HG03565 (cell line): ENCODE measurements at regions not wholly inside any gene's neighbourhood (a gene's known extent, or its start where the extent isn't known, plus 50 kb on each side); places are given as distances from the start of the nearest gene placed in this dataset.

Source experiments
- ATAC-seq: cut with Tn5 transposase; IDR thresholded peaks from one replicate; pipeline ENCODE4 v1.9.1; 2021; ENCODE audit warnings: mild to moderate bottlenecking, moderate library complexity; ENCODE audit not compliant: unreplicated experiment

DNA sequence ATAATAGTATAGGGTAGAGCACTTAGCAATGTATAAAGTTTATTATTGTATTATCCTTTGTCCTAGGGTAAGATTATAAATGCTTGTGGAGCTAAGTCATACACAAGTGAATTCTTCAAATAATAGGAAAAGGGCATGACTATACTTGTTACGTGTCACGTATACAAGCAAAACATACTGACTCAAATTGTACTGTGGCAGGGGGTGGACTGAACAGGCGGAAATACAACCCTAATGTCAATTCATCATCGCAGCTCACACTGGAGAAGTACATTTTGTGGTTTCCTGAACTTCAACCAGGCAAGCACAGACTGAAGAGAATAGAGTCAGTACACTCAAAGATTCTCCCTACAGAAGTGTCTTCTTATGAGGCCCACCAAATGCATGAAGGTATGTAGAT, 201.0 kb downstream of the MBD2 start:
- no peak for ATAC-seq

DNA sequence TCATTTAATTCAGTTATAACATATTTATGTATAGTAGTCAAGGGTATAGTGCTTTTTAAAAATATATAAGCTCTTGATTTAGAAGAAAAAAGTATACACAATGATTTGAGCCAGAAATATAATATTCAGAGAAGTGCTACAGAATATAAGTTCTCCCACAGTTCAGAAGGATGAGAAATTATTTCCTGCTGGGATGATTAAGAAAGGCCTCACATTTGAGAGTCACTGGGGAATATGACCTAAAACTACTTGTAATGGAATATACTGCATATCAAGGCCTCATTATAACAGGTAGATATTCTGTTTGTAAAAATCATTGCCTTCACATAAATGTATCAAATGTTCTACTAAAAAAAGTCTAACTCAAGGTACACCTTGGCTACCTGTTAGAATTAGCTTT, 203.5 kb downstream of the MBD2 start:
- no peak for ATAC-seq

DNA sequence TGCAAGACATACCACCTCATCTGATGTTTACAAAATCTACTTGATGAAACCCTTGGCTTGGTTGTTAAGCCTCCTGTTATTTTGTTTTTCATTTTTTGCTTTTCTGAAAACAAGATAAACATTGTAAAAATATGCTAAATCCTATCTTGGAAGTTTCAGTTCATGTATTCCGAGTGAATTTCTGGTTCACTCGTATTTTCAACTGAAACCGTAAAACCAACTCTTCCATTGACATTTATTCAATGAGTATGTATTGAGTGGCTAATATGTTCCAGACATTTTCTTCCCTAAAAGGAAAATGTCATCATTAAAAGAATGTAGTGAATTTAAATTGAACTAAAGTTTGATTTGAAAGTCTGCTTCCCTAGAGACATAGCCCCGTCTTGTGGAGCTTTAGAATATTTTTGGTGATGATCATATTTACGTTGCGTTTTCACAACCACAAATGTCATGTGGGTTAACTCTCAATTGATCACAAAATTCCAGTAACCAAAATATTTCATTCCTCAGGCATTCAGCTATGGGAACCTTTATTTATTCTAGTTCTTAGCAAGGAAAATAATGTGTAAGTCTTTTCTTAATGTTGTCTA, 204.2 kb downstream of the MBD2 start:
- no peak for ATAC-seq

DNA sequence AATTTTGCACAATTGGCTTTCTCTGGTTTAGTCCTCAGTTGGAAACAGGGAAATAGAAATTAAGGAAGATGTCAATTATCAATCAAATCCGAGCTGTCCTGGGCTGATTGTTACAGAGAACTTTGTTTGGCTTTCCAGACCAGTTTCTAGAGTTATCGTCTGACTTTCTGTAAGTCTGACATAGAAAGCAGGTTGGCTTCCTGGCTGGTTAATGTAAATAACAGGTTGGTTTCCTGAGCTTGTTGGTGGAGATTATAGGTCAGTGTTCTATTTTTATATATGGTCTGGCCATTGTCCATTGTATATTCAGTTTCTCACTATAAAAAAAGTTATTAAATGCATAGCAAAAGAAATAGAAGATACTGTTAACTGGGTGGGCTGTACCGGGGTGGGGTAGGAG, 204.8 kb downstream of the MBD2 start:
- ATAC-seq, result no peak

DNA sequence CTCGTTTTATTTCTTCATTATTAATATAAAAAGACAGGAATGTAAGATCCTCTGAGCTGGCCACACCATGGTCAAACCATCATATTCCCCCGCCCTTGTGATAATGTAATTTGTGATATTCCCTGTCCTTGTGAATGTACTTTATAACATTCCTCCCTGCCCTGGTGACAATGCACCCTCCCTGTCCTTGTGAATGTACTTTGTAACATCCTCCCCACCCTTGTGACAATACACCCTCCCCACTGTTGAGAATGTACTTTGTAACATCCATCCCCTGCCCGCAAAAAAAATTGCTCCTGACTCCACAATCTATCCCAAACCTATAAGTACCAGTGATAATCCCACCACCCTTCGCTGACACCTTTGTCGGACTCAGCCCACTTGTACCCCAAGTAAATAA, 211.0 kb downstream of the MBD2 start:
- no peak for ATAC-seq

DNA sequence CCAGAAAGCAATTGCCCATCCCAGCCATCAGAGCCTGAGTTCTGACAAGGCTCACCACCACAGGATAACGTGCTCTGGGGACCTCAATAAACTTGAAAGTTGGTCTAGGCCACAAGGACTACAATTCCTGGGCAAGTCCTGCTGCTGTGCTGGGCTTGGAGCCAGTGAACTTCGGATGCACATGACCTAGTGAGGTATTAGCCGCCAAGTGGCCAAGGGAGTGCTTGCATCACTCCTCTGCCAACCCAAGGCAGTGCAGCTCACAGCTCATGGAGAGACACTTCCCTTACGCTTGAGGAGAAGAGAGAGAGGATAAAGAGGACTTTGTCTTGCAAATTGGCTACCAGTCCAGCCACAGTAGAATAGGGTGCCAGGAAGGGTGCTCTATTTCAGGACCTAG, 219.6 kb downstream of the MBD2 start:
- no peak for ATAC-seq

DNA sequence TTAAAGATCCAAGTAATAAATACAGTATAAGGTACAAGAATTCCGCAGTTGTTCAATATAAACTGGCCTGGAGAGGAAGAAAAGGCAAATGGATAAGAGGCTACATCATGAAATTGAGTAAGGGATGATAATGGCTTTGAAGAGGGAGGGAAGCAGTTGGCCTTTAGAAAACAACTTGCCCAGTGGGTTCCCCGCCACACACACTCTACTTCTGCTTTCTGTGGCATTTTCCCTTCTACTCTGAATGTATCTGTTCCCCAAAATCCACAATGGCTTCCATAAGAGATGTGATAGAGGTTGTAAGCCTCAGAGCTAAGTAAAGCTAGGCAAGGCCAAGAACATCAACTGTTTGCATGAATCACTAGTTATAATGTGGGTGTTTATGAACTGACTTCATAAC, 221.3 kb downstream of the MBD2 start:
- no peak for ATAC-seq

DNA sequence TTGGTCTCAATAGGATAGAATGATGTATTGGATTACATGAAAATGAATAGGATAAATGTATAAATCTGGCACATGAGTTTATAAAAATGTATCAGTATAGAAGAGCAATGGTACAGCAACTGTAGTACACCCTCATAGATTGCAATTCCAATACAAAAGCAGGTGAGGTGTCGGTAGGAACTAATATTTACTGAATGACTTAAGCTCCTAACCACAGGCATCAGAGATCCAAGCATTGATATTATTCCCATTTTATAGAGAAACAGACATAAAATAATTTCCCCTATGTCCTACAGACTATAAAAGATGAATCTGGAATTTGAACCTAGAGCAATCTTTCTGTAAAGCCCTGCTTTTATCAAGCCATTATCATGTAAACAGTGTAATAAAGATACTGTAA, 227.4 kb downstream of the MBD2 start:
- ATAC-seq, result no peak

DNA sequence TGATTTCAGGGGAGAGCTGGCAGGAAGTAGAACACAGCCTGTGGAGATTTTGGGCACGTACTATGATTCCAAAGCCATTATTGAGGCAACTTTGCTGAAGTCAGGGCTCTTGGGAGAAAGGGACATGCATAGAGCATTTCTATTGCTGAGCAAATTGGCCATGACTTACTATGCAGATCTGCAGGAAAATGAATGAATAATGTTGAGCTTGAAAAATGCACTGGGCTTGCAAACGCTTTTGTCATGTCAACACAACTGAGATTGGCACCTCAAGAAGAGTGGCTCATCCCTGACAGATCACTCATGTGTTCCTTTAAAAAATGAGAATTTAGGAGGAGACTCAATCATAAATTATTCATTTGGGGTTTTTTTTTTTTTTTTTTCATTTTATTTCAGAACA, 230.5 kb downstream of the MBD2 start:
- ATAC-seq, result no peak

DNA sequence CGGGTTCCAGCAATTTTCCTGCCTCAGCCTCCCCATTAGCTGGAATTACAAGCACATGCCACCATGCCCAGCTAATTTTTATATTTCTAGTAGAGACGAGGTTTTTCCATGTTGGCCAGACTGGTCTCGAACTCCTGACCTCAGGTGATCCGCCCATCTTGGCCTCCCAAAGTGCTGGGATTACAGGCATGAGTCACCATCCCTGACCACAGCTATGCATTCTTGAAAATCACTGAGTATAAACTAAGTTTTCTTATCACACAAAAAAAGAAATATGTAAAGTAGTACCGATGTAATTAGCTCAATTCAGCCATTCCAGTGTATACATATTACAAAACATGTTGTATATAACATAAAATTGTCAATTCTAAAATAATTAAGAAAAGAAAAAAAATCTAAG, 232.7 kb downstream of the MBD2 start:
- no peak for ATAC-seq

DNA sequence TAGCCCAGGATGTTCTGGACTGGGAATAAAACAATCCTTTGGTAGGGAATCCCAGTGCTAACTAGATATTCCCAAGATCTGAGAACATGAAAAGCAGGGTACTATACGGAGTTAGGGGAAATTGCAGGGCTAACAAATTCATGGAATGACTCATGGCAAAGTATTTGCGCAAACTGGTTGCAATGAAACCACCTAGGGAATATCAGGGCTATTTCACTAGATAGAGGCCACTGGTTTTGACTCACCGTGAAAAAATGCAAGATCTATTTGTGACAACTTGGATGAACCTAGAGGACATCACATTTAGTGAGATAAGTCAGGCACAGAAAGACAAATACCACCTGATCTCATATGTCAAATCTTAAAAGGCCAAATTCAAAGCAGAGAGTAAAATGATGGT, 233.3 kb downstream of the MBD2 start:
- ATAC-seq, result no peak

DNA sequence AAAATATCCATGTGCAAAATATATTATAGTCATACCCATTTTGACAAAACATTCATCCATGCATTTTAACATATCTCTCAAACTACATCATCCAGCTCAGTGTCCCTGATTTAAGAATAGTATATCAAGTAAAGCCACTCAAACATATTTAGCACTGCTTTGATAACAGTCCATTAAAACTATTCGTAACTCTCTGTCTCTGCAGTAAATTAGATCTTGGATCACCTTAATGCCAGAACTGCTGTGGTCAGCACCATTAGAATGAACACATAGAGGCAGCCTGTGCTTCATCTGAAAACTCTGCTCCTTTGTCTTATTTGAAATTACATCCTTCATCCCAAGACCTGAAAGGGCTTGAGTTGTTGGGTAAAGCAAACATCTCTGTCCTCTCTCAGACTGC, 234.0 kb downstream of the MBD2 start:
- no peak for ATAC-seq

DNA sequence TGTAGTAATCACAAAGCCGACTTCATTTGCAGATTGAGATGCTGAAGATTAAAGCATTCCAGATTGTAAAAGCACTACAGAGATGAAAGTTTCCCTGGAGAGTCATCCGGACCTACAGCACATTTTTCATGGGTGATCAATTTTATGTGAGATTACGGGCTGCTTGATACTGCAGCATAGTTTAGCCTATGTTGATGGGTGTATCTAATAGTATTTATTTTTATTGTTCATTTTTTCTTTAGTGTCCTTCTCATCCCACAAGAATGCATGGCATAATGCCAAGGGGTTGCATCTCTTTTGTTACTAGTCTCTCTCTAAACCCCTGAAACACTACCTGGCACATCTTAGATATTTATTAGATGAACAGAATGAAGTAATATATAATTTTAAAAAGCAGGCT, 240.4 kb downstream of the MBD2 start:
- ATAC-seq, result no peak

DNA sequence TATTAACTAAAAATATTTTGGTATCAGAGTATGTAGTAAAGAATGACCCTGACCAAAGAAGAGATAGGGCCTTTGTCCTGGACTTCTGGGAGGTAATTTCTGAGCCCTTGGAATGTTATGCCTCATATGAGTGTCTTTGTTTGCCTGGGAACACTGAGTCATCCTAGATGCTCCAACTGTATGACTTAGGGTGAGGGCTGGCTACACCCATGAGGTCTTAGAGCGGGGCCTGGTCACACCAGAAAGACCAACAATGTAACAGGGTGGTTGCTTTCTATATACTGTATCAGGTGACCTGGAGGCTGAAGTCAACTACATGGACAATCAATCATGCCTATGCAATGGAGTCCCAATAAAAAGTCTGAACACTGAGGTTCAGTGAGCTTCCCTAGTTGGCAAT, 253.1 kb downstream of the MBD2 start:
- no peak for ATAC-seq

DNA sequence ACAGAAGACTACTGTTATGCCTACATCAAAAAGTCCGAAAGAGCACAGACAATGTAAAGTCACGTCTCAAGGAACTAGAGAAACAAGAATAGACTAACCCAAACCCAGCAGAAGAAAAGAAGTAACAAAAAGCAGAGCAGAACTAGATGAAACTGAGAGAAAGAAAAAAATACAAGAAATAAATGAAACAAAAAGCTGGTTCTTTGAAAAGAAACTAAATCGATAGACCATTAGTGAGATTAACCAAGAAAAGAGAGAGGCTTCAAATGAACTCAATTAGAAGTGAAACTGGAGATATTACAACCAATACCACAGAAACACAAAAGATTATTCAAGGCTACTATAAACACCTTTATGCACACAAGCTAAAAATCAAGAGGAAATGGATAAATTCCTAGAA, 271.8 kb downstream of the MBD2 start:
- peak; percentile 50 for ATAC-seq

DNA sequence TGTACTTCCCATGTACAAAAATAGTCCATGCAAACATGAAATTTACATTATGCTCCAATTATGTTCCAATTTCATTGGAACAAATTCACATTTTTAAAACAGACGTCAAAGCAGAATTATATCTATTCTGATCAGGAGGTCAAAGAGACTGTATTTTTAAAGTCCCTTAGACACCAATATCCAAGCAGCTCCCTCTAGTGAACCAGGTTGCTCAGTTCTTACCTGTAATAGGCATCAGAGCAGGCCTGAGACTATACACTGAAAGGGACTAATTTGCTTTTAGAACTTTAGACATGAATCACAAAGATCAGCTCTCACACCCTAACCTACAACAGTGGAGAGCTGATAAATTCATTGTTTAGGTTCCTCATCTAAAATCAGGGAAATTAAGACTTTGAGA, 273.9 kb downstream of the MBD2 start:
- no peak for ATAC-seq

DNA sequence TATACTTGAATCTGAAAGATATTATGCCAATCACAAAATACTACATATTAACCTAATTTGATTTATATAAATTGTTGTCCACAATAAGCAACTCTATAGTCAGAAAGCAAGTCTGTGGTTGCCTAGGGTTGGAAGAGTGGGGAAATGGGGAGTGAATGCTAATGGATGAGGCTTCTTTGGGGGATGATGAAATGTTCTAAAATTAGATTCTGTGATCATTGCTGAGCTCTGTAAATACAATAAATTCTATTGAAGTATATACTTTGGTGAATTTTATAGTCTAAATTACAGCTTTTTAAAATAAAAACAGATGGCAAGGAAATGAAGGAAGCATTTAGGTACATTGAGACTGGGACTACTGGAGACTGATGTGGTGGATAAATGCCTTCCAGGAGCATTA, 275.5 kb downstream of the MBD2 start:
- no peak for ATAC-seq

DNA sequence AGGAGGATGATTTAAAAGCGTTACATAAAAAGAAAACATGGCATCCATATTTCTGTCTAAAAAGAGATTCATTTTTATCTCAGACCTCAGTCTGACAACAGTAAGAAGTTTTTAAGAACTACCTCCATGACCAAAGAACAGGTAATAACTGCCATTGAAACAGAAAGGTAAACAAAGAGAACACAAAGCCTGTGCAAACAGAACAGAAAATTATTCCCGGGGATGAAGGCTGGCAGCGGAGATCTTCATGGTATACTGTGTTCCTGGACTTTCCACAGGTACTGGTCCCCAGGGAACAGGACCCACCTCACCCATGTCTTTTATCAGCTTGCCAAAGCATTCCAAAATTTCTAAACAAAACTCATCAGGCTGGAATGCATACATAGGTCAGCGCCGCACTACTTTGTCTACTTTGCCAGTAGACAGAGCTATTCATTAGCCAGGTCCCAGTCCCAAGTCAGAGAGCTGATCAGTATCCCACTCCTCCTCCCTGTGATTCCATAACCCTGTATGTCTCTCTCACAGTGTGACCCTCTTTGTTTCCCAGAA, 277.3 kb downstream of the MBD2 start:
- no peak for ATAC-seq

DNA sequence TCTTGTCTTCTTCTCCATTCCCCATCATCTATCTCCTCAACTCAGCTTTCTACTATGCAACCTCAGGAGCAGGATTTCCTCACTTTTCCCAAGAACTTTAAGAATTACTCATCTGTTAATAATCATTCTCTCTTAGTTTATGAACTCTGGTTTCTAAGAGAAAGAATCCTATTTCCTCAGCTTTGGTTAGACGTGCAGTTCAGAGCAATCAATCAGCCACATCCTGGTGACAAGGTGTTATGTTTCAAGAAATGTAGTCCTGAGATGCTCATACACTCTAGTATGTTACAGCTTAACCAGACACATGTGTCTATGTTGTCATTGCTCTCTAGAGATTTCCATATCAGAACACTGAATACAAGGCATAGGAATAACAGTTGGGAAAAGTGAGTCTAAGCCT, 277.9 kb downstream of the MBD2 start:
- ATAC-seq, result no peak

DNA sequence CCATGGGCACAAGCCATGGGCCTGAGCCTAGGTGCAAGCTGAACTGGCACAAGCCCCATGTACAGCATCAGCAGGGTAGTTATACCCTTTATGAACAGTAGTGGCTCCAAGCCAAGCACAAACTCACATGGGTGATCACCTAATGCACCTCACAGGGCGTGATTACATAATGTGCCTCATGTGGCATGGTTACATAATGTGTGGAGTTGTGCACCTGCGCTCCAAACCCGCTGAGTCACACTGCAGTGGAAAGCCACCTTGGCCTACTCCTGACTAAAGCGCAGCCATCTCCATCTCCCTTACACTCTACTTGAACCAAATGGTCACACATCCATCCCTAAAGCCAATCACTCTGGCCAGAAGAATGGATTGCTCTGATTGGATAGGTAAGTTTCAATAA, 279.7 kb downstream of the MBD2 start:
- no peak for ATAC-seq

DNA sequence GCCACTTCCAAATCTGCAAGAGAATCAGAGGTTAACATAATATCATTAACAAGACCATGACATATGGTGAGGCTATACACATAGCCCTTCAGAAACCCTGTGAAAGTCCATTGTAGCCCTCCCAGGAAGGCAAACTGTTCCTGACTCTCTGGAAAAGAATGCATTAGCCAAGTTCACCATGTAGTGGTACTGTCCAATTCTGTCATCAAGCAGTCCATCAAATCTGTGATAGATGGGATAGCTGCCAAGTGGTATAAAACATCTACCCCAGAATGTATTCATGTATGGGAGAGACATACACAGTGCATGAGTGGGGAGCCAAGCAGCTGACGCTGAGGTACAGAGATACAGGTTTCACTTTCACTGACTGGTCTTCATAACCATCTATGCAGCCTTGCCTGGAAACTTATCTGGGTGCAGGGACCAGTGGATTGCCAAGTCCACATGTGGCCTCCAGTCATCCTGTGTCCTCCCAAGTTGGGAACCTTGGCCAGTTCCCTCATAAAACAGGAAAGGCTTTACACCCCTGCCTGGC, 281.1 kb downstream of the MBD2 start:
- no peak for ATAC-seq

DNA sequence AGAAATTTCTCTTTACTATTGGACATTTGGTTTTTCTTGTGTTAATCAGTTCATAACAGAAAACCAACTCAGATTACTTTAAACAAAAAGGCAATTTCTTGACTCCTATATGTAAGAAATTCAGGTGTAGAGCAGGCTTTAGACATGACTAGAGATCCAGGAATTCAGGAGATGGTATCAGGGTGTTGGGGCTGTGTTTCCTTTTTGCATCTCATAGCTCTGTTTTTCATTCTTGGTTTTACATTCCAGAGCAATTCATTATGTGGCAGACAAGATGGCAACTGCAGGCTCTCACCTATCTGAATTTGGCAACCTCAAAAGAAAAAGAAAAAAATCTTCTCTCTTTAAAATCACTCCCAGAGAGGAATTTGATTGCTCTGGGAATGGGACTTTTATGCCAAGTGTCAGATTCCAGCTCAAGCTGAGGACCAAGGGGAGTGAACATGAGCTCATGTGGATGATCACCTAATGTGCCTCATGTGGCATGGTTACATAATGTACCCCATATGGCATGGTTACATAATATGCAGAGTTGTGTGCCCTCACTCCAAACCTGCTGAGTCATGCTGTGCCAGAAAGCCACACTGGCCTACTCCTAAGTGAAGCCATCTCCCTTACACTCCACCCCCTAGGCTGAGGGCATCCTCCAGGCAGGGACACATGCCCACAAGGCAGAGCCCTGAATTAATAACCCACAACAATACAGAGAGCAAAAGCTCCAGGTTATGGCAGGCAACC, 282.7 kb downstream of the MBD2 start:
- no peak for ATAC-seq

DNA sequence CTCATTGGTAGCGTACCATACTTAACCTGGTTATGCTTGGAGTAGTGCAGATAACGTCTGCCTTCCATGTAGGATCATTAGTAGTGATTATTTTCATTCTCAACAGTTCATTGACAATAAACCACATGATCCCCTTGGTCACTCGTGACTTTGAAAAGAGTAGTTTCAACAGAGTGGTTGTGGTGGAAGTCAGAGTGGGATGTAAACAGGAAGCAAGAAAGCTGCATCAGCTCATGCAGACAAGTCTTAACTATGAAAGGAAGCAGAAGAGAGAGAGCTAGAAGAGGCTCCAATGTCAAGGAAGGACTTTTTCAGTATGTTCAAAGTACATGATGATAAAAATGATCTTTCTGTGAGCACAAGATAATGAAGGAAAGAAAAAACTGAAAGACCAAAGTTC, 287.4 kb downstream of the MBD2 start:
- ATAC-seq, result no peak
